ENCODE measurements at regions not wholly inside any gene's neighbourhood (a gene's known extent, or its start where the extent isn't known, plus 50 kb on each side); places are given as distances from the start of the nearest gene placed in this dataset.

DNA sequence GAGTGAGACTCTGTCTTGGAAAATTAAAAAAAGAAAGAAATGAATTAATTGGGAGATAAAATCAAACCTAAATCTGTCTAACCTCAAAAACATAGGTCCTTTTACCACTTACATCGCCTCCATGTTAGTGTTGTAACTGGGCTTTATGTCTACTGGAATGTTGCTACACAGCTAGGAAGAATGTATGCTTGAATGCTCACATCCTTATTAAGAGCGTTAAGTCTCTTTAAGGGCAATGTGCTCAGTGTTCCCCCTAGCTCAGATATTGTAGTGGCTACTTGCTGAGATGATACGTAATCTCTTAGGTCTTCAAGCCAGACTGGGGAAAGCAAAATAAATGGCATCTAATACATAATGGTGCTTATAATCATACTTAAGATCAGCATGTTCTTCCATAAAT lies 1072.8 kb downstream of the PDHA2 start:
- TF ChIP-seq, protein P1, sequence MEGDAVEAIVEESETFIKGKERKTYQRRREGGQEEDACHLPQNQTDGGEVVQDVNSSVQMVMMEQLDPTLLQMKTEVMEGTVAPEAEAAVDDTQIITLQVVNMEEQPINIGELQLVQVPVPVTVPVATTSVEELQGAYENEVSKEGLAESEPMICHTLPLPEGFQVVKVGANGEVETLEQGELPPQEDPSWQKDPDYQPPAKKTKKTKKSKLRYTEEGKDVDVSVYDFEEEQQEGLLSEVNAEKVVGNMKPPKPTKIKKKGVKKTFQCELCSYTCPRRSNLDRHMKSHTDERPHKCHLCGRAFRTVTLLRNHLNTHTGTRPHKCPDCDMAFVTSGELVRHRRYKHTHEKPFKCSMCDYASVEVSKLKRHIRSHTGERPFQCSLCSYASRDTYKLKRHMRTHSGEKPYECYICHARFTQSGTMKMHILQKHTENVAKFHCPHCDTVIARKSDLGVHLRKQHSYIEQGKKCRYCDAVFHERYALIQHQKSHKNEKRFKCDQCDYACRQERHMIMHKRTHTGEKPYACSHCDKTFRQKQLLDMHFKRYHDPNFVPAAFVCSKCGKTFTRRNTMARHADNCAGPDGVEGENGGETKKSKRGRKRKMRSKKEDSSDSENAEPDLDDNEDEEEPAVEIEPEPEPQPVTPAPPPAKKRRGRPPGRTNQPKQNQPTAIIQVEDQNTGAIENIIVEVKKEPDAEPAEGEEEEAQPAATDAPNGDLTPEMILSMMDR (IDR thresholded peaks at IDR 0.05 in 2 of 3, conservative IDR thresholded peaks at IDR 0.05 in 1 of 3; ENCODE audit: control insufficient read depth in 2 of 3, extremely low read depth in 1 of 3, insufficient read depth in 1 of 3, low read depth in 3 of 3, low read length in 3 of 3) = no peak
- no peak for TF ChIP-seq NRF1 (conservative IDR thresholded peaks at IDR 0.05; ENCODE audit: low read depth, low read length)
- TF ChIP-seq, protein P2, sequence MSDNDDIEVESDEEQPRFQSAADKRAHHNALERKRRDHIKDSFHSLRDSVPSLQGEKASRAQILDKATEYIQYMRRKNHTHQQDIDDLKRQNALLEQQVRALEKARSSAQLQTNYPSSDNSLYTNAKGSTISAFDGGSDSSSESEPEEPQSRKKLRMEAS (IDR thresholded peaks at IDR 0.05; ENCODE audit: low read depth, low read length) = no peak
- TF ChIP-seq STAT3 (IDR thresholded peaks at IDR 0.05; ENCODE audit: low read depth, low read length) = no peak
- TF ChIP-seq WRNIP1 (IDR thresholded peaks at IDR 0.05; ENCODE audit: borderline replicate concordance, low read depth, low read length) = no peak
- TF ChIP-seq CREB1 (IDR thresholded peaks at IDR 0.05; ENCODE audit: low read depth) = no peak
- no peak for TF ChIP-seq FOXK2 (IDR thresholded peaks at IDR 0.05)
- TF ChIP-seq, protein P3, sequence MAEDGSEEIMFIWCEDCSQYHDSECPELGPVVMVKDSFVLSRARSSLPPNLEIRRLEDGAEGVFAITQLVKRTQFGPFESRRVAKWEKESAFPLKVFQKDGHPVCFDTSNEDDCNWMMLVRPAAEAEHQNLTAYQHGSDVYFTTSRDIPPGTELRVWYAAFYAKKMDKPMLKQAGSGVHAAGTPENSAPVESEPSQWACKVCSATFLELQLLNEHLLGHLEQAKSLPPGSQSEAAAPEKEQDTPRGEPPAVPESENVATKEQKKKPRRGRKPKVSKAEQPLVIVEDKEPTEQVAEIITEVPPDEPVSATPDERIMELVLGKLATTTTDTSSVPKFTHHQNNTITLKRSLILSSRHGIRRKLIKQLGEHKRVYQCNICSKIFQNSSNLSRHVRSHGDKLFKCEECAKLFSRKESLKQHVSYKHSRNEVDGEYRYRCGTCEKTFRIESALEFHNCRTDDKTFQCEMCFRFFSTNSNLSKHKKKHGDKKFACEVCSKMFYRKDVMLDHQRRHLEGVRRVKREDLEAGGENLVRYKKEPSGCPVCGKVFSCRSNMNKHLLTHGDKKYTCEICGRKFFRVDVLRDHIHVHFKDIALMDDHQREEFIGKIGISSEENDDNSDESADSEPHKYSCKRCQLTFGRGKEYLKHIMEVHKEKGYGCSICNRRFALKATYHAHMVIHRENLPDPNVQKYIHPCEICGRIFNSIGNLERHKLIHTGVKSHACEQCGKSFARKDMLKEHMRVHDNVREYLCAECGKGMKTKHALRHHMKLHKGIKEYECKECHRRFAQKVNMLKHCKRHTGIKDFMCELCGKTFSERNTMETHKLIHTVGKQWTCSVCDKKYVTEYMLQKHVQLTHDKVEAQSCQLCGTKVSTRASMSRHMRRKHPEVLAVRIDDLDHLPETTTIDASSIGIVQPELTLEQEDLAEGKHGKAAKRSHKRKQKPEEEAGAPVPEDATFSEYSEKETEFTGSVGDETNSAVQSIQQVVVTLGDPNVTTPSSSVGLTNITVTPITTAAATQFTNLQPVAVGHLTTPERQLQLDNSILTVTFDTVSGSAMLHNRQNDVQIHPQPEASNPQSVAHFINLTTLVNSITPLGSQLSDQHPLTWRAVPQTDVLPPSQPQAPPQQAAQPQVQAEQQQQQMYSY (CRISPR knock-in tag; IDR thresholded peaks at IDR 0.05) = no peak
- no peak for TF ChIP-seq EZH2 (IDR thresholded peaks at IDR 0.05; ENCODE audit: borderline replicate concordance, control insufficient read depth, low read depth, low read length)

All from GM12878 (cell line).